Testis (tissue), 2 donors: ENCODE measurements at regions not wholly inside any gene's neighbourhood (a gene's known extent, or its start where the extent isn't known, plus 50 kb on each side); places are given as distances from the start of the nearest gene placed in this dataset.

Experiments
- DNase-seq: peaks from one replicate; pipeline ENCODE4 v3.0.0-alpha.2; 2019
- H3K27ac ChIP-seq, 2 donors: fragments of 200-600 bp; sonication (generic); one replicate each; pipeline ENCODE4 v1.5.1; 2019
- H3K27me3 ChIP-seq: fragments of 200-600 bp; sonication (generic); one replicate; pipeline ENCODE4 v1.5.1; 2019
- H3K36me3 ChIP-seq: fragments of 200-600 bp; sonication (generic); one replicate; pipeline ENCODE4 v1.5.1; 2017; ENCODE audit warnings: low read depth; ENCODE audit errors: missing control alignments
- H3K4me1 ChIP-seq: fragments of 200-600 bp; sonication (generic); one replicate; pipeline ENCODE4 v1.5.1; 2019
- H3K4me3 ChIP-seq, 2 donors: fragments of 200-600 bp; sonication (generic); one replicate each; pipeline ENCODE4 v1.5.1; 2017 to 2019
- H3K9me3 ChIP-seq: fragments of 200-600 bp; sonication (generic); one replicate; pipeline ENCODE4 v1.5.1; 2017
- CTCF ChIP-seq, 3 experiments: fragments of 450-650 bp in 2 of 3; fragments of 200-600 bp in 1 of 3; sonication (generic) in 1 of 3; IDR thresholded peaks; one replicate each; pipeline ENCODE4 v1.5.1; 2016 to 2019; ENCODE audit warnings: antibody characterized with exemption in 3 of 3, mild to moderate bottlenecking in 2 of 3, moderate library complexity in 1 of 3
- POLR2A ChIP-seq: fragments of 450-650 bp; IDR thresholded peaks from one replicate; pipeline ENCODE4 v1.6.1; 2017; ENCODE audit warnings: antibody characterized with exemption, mild to moderate bottlenecking, moderate library complexity
- WGBS, 2 donors: methylation state at CpG; one replicate each; pipeline ENCODE4 v1.1.5; 2018; 5-methylcytosine and 5-hydroxymethylcytosine counted together
- intact Hi-C: fragments of 100-400 bp; cut with DNase I; formaldehyde crosslinking; loops from one replicate; pipeline ENCODE4 v1.15.1; 2023; ENCODE audit warnings: low total_unique reads

GRCh38 chr15:39181056-39181747 lies 399.7 kb upstream of the THBS1 start:
- 28 to 31% methylated on average over 1 of the region's 1 CpG for WGBS, 2 donors
- intact Hi-C loops, result loop anchor here (10.0 kb wide), 1 partner anchor 404 kb away; the partner anchor contains the start of gene THBS1
- H3K4me3 ChIP-seq, result no peak overlapping the region
- H3K4me1 ChIP-seq, result peaks cover 9% of the 10 kb centered on the region
- TF ChIP-seq CTCF (IDR thresholded peaks at IDR 0.05), result no peak
- TF ChIP-seq POLR2A, result no peak
- H3K27me3 ChIP-seq, result no peaks in the 10 kb centered on the region
- no peaks in the 10 kb centered on the region for H3K36me3 ChIP-seq
- no peak overlapping the region for H3K27ac ChIP-seq
- DNase-seq, result no peak
- no peaks in the 10 kb centered on the region for H3K9me3 ChIP-seq

- H3K36me3 ChIP-seq, result no peaks in the 10 kb centered on the region
- no peak overlapping the region for H3K4me3 ChIP-seq
- peaks cover 9% of the 10 kb centered on the region for H3K4me1 ChIP-seq
- 58 to 76% methylated on average over 2 of the region's 2 CpGs for WGBS, 2 donors
- intact Hi-C loops, result loop anchor here (10.0 kb wide), 1 partner anchor 403 kb away; the partner anchor contains the start of gene THBS1
- TF ChIP-seq POLR2A, result no peak
- no peak for DNase-seq
- no peak overlapping the region for H3K27ac ChIP-seq
- no peaks in the 10 kb centered on the region for H3K27me3 ChIP-seq
- no peaks in the 10 kb centered on the region for H3K9me3 ChIP-seq
These were observed 398.9 kb upstream of the THBS1 start for GRCh38 chr15:39181940-39182339.

GRCh38 chr15:39183164-39183881 lies 397.6 kb upstream of the THBS1 start:
- TF ChIP-seq POLR2A (no peak), CTCF (IDR thresholded peaks at IDR 0.05) (no peak)
- H3K4me3 ChIP-seq, result no peak overlapping the region
- H3K27ac ChIP-seq, result no peak overlapping the region
- no peaks in the 10 kb centered on the region for H3K36me3 ChIP-seq
- H3K4me1 ChIP-seq, result peaks cover 9% of the 10 kb centered on the region
- intact Hi-C loops, result loop anchor here (10.0 kb wide), 1 partner anchor 401 kb away; the partner anchor contains the start of gene THBS1
- no peaks in the 10 kb centered on the region for H3K27me3 ChIP-seq
- WGBS, 2 donors, result 86 to 92% methylated on average over 1 of the region's 1 CpG
- DNase-seq, result no peak
- H3K9me3 ChIP-seq, result no peaks in the 10 kb centered on the region

- DNase-seq, result no peak
- intact Hi-C loops, result loop anchor here (10.0 kb wide), 1 partner anchor 400 kb away; the partner anchor contains the start of gene THBS1
- TF ChIP-seq CTCF (IDR thresholded peaks at IDR 0.05), result no peak
- TF ChIP-seq POLR2A, result no peak
- Histone ChIP-seq H3K27ac (no peak overlapping the region), H3K36me3 (no peaks in the 10 kb centered on the region), H3K9me3 (no peaks in the 10 kb centered on the region), H3K4me1 (peaks cover 18% of the 10 kb centered on the region), H3K27me3 (no peaks in the 10 kb centered on the region), H3K4me3 (no peak overlapping the region)
- WGBS, 2 donors, result 92 to 94% methylated on average over 4 of the region's 4 CpGs
These were observed 396.0 kb upstream of the THBS1 start for GRCh38 chr15:39184701-39185390.

- Histone ChIP-seq H3K9me3 (no peaks in the 10 kb centered on the region), H3K4me1 (peaks cover 9% of the 10 kb centered on the region), H3K27me3 (no peaks in the 10 kb centered on the region), H3K27ac (no peak overlapping the region), H3K36me3 (no peaks in the 10 kb centered on the region), H3K4me3 (no peak overlapping the region)
- TF ChIP-seq POLR2A (no peak), CTCF (IDR thresholded peaks at IDR 0.05) (no peak)
- WGBS, 2 donors, result 22 to 32% methylated on average over 1 of the region's 1 CpG
- DNase-seq, result no peak
- intact Hi-C loops, result loop anchor here (10.0 kb wide), 1 partner anchor 396 kb away; the partner anchor contains the start of gene THBS1
These were observed 392.6 kb upstream of the THBS1 start for GRCh38 chr15:39188314-39188713.
